Brain microvascular endothelial cell (primary cell): ENCODE measurements at regions not wholly inside any gene's neighbourhood (a gene's known extent, or its start where the extent isn't known, plus 50 kb on each side); places are given as distances from the start of the nearest gene placed in this dataset.

Experiments
- DNase-seq: peaks from one replicate; pipeline ENCODE4 v3.0.0-alpha.2; 2020
- H3K27ac ChIP-seq: fragments of 250-450 bp; sonication (Bioruptor Pico); 2 replicates; pipeline ENCODE4 v1.5.1; 2020; ENCODE audit warnings: mild to moderate bottlenecking, moderate library complexity
- H3K27me3 ChIP-seq: fragments of 250-450 bp; sonication (Bioruptor Pico); replicated peaks from 2 replicates; pipeline ENCODE4 v1.5.1; 2020; ENCODE audit warnings: mild to moderate bottlenecking
- H3K36me3 ChIP-seq: fragments of 250-450 bp; sonication (Bioruptor Pico); replicated peaks from 2 replicates; pipeline ENCODE4 v1.5.1; 2020; ENCODE audit warnings: mild to moderate bottlenecking
- H3K4me3 ChIP-seq: 2 replicates; pipeline ENCODE4 v1.5.1; 2011; ENCODE audit warnings: low read depth, mild to moderate bottlenecking, control low read depth, low read length, moderate library complexity
- in situ Hi-C: cut with HindIII; loops from 2 replicates; pipeline ENCODE4 v1.10.0; 2017; ENCODE audit warnings: low sequenced_read_pairs, low pct_ligation_motif_present
- TF ChIP-seq, protein P1 (sequence below): IDR thresholded peaks from 2 replicates; pipeline ENCODE4 v1.5.1; 2011; ENCODE audit warnings: low read depth, mild to moderate bottlenecking, moderate library complexity, low read length, control low read depth, inconsistent platforms; ENCODE audit errors: missing control alignments

DNA sequence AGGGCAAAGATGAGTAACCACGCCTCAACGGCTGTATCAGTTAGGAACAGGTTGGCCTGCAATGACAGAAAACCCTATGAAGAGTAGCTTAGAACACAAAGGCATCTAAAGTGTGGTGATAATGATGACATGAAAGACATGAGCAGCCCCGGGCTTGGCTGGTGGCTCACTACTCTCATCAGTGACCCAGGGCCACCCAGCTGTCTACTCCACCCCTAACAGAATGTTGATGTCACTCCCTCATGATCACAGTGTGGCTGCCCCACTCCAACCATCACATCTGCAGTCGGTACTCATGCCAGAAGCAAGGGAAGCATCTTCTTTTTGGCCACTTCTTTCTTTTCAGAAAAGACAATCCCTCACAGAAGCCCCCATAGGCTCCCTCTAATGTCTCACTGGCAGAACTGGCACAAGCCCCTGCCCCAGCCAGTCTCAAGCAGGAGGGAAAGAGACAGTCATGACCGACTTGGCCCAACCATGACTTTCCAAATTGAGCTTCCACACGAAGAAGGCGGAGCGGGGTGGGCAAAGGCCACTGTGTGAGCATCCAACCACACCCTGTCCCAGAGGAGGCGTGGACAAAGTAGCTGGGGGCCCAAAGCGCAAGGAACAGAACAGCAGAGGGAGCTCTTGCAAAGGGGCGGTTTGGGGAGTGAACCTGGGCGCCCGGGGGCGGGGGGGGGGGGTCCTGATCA is 72.0 kb upstream of the IQSEC1 start:
- in situ Hi-C loops: no loop called here
- TF ChIP-seq, protein P1, sequence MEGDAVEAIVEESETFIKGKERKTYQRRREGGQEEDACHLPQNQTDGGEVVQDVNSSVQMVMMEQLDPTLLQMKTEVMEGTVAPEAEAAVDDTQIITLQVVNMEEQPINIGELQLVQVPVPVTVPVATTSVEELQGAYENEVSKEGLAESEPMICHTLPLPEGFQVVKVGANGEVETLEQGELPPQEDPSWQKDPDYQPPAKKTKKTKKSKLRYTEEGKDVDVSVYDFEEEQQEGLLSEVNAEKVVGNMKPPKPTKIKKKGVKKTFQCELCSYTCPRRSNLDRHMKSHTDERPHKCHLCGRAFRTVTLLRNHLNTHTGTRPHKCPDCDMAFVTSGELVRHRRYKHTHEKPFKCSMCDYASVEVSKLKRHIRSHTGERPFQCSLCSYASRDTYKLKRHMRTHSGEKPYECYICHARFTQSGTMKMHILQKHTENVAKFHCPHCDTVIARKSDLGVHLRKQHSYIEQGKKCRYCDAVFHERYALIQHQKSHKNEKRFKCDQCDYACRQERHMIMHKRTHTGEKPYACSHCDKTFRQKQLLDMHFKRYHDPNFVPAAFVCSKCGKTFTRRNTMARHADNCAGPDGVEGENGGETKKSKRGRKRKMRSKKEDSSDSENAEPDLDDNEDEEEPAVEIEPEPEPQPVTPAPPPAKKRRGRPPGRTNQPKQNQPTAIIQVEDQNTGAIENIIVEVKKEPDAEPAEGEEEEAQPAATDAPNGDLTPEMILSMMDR: no peak
- Histone ChIP-seq H3K27me3 (no peaks in the 10 kb centered on the region), H3K4me3 (no peak overlapping the region), H3K27ac (no peak overlapping the region), H3K36me3 (no peaks in the 10 kb centered on the region)
- DNase-seq: no peak

DNA sequence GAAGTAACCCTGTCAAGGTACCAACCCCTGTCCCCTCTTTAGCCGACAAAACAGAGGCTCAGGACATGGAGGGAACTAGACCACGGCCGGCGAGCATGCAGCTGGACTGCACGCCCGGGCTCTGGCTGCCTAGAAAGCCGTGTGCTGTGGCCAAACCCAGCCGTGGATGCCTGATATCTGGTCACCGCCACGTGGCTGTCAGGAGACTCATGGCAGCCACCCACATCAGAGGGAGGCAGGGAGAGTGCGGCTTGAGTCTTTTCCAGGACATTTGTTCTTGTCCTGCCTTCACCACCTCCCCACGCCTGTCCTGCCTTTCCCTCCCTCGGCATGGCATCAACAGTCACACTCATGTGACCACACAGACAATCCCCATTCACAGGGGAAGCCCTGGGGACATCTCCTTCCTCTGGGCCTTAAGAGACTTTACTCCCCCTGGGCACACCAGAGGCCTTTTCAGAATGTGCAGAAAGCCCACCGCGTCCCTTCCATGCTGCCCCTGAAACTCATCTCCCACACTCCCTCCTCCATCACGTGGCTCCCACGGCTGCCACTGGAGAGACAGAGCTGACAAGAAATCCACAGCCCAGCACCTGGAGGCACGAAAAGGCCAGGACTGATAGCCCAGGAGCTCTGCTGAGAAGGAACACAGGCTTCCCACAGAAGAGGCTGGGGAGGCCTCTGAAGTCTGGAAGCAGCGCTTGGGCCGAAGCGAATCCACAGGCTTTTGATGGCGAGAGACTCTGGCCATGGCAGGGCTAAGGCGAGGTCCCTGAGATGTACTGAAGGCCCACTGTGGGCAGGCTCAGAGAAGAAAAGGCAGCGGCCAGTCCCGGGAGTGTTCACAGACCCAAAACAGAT is 71.2 kb upstream of the IQSEC1 start:
- no peak for DNase-seq
- H3K36me3 ChIP-seq: no peaks in the 10 kb centered on the region
- no peak overlapping the region for H3K27ac ChIP-seq
- H3K4me3 ChIP-seq: no peak overlapping the region
- H3K27me3 ChIP-seq: no peaks in the 10 kb centered on the region
- in situ Hi-C loops: no loop called here
- TF ChIP-seq, protein P1: no peak

DNA sequence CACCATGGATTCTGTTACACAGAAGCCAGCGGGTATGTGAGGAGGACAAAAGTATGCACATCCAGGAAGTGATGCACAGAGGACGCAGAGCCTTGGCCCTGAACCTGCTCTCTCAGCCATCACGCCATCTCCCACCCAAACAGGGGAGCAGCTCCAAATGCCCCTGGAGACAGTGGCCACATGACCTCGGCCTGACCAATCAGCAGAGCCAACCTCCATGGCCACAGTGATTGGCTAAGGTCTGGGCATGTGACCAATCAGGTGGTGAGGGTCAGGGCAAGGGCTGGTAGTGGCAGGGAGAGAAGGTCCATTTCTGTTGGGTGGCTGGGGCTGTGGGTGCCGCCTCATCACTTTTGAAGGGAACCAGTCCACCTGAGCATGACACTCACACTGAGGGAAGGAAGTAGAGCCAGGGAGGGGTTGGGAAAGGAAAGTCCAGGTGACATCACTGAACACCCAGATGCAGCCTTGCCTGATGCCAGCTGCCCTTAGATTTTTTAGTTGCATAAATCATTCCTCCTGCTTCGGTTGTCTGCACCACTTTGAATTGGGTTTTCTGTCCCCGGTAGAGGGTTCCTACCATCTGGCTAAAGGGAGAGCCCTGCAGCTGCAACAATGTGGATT is 70.3 kb upstream of the IQSEC1 start:
- no peak for DNase-seq
- in situ Hi-C loops: no loop called here
- H3K27me3 ChIP-seq: no peaks in the 10 kb centered on the region
- no peak overlapping the region for H3K27ac ChIP-seq
- H3K4me3 ChIP-seq: no peak overlapping the region
- TF ChIP-seq, protein P1: no peak
- H3K36me3 ChIP-seq: no peaks in the 10 kb centered on the region

DNA sequence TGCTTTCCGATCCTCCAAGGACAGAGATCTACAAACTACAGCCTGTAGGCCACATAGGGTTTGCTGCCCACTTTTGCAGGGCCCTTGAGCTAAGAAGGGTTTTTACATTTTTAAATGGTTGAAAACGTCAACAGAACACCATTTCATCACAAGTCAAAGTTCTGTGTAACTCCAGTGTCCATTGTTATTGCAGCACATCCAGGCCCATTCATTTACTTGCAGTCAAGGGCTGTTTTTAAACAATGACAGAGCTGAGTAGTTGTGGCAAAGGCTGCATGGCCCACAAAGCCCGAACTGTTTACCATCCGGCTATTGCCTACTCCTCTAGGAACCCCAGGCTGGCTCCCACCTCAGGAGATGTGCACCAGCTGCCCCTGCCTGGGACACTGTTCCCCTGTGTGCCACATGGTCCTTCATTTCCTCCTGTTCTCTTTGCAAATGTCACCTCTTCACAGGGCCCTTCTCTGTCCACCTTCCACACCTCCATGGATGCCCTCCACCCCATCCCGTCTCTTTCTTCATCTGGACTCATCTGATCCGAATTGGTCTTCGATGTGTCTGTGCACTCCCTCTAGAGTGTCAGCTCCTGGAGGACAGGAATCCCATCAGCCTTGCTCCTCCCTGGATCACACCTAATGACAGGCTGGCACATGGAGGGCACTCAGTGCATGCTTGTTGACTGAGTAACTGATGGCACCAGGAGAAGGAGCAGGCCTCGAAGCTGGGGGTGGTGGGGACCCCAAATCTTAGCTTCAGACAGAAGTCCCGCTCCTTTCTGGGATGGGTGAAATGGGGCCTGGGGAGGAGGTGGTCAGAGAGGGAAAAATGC is 69.5 kb upstream of the IQSEC1 start:
- Histone ChIP-seq H3K27ac (no peak overlapping the region), H3K4me3 (no peak overlapping the region), H3K36me3 (no peaks in the 10 kb centered on the region), H3K27me3 (no peaks in the 10 kb centered on the region)
- DNase-seq: no peak
- in situ Hi-C loops: no loop called here
- TF ChIP-seq, protein P1: no peak

DNA sequence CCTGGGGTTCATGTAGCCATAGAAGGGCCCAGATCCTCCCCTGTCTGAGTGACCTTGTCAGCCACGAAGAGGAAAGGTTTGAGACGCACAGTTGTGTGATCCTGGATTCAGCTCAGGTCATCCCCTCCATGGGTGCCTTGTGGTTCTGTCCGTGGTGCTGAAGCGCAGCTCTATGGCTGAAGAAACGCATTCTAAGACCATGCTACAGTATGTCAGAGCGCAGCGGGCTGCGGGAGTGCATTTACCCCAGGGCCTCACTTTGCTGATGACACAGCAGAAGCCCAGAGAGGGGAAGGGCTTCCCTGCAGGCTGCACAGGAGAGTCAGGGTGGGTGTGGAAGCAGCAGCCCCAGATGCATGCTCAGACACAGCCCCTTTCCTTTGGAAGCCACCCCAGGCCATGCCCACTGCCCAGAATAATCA is 68.8 kb upstream of the IQSEC1 start:
- TF ChIP-seq, protein P1: no peak
- peak; percentile 54 for DNase-seq
- no peak overlapping the region for H3K27ac ChIP-seq
- no peaks in the 10 kb centered on the region for H3K36me3 ChIP-seq
- in situ Hi-C loops: no loop called here
- H3K27me3 ChIP-seq: no peaks in the 10 kb centered on the region
- H3K4me3 ChIP-seq: no peak overlapping the region
